Adipocyte (in vitro differentiated cells): ENCODE measurements at regions not wholly inside any gene's neighbourhood (a gene's known extent, or its start where the extent isn't known, plus 50 kb on each side); places are given as distances from the start of the nearest gene placed in this dataset.

Source experiments
- DNase-seq: peaks from one replicate; pipeline ENCODE4 v3.0.0-alpha.2; 2015; ENCODE audit warnings: low read depth
- H3K27me3 ChIP-seq: replicated peaks from 2 replicates; pipeline ENCODE4 v1.7.0; 2013; ENCODE audit warnings: mild to moderate bottlenecking, low read length, moderate library complexity; ENCODE audit not compliant: control insufficient read depth, insufficient read depth
- H3K36me3 ChIP-seq: 2 replicates; pipeline ENCODE4 v1.7.0; 2013; ENCODE audit warnings: low read length, mild to moderate bottlenecking, moderate library complexity; ENCODE audit not compliant: control insufficient read depth, insufficient read depth, severe bottlenecking
- H3K4me1 ChIP-seq: 2 replicates; pipeline ENCODE4 v1.7.0; 2013; ENCODE audit warnings: mild to moderate bottlenecking, low read length, moderate library complexity; ENCODE audit not compliant: control insufficient read depth, insufficient read depth
- H3K4me3 ChIP-seq: 2 replicates; pipeline ENCODE4 v1.7.0; 2013; ENCODE audit warnings: mild to moderate bottlenecking, low read length, moderate library complexity
- H3K9ac ChIP-seq: 2 replicates; pipeline ENCODE4 v1.7.0; 2013; ENCODE audit warnings: mild to moderate bottlenecking, low read length, moderate library complexity
- H3K9me3 ChIP-seq: 2 replicates; pipeline ENCODE4 v1.7.0; 2013; ENCODE audit warnings: mild to moderate bottlenecking, low read length, moderate library complexity; ENCODE audit not compliant: control insufficient read depth

DNA sequence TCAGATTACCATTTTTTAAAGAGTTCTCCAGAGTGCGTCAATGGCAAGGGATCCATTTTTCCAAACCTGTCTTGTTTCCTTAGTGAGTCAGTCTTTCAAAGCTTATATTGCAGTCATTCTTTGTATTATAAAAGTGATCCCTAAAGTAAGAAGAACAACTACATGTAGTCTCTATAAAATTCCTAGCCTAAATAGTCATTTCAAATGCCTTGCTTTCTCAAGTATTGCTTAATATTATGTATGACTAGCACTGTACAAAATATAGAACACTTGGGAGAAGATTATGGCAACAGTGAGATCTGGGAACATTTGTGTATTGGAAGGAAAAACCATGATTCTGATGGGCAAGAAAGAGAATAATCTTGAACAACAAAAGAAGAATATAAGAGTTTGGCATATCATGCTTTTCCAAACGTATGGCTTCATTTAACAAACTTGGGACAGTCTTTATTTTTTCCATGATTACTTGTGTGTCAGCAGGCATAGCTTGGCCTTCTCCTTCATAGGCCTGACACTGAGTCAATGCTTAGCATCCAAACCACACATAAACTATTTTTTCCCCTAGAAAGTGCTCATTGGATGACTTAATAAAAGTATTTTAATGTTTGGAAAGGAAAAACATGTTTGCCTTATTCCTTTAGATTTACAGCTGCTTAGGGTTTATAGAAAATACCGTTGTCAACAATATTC is 547.4 kb downstream of the LTN1 start:
- H3K9ac ChIP-seq: peak overlapping the region; percentile 56
- H3K4me1 ChIP-seq: peaks cover 65% of the 10 kb centered on the region
- H3K9me3 ChIP-seq: no peaks in the 10 kb centered on the region
- no peaks in the 10 kb centered on the region for H3K36me3 ChIP-seq
- peak; percentile 82 for DNase-seq
- peak overlapping the region; percentile 40 for H3K4me3 ChIP-seq
- H3K27me3 ChIP-seq: no peaks in the 10 kb centered on the region

DNA sequence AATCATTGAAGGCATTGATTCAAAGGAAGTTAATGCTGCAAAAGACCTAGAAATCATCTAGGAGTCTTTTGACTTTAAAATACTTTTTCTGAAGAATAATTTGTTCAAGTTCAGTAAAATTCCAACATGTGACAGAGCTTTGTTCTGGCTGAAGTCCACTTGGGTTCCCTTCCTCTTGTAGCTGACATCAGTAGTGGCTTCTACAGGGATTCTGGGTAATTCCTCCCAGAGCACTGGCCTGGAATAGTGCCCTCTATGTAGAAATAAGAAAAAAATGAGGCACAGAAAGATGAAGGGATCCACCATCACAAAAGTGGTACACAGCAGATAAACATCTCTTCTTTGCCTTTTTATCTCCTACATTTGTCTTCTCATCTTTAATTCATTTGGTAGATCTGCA is 548.1 kb downstream of the LTN1 start:
- Histone ChIP-seq H3K4me1 (peaks cover 72% of the 10 kb centered on the region), H3K9ac (peak overlapping the region; percentile 56), H3K4me3 (peak overlapping the region; percentile 40), H3K36me3 (no peaks in the 10 kb centered on the region), H3K27me3 (no peaks in the 10 kb centered on the region), H3K9me3 (no peaks in the 10 kb centered on the region)
- DNase-seq: peak; percentile 47

DNA sequence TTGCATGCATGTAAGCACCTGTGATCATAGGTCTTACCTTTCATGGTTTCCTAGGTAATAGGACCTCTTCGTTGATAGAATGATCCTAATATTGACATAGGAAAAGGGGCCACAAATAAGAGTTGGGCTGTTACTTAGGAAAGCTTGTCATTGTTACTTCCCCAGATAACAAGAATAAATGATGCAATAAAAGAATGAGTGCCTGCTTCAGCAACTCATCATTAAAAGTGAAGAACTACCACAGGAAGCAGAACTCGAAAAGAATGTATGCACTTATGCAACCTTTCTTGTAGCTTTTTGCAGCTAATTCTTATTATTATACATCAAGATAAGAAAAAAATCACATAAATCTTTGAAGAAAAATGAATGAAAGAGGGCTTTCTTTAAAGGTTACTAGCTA is 548.6 kb downstream of the LTN1 start:
- Histone ChIP-seq H3K9ac (peak overlapping the region; percentile 56), H3K4me1 (peaks cover 77% of the 10 kb centered on the region), H3K9me3 (no peaks in the 10 kb centered on the region), H3K4me3 (no peak overlapping the region), H3K36me3 (no peaks in the 10 kb centered on the region), H3K27me3 (no peaks in the 10 kb centered on the region)
- peak; percentile 41 for DNase-seq

DNA sequence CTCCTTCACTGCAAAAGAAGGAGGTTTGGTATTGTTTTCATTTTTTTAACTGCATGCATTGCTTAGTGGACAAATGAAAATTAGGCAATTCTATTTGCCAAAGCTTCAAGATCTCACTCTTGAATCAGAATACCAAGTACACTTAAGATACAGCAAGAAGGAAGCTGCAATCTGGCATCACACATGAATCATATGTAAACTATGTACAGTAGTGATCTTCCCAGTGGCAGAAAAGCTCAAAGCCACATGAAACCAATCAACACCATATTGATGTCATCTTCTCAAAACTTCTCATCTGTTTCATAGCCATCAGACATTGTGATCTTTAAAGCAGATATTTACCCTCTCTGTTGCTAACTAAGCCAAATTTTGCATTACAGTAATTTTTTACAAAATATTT is 550.1 kb downstream of the LTN1 start:
- H3K27me3 ChIP-seq: no peaks in the 10 kb centered on the region
- H3K4me1 ChIP-seq: peaks cover 80% of the 10 kb centered on the region
- H3K4me3 ChIP-seq: no peak overlapping the region
- DNase-seq: peak; percentile 80
- no peak overlapping the region for H3K9ac ChIP-seq
- H3K9me3 ChIP-seq: no peaks in the 10 kb centered on the region
- H3K36me3 ChIP-seq: no peaks in the 10 kb centered on the region

DNA sequence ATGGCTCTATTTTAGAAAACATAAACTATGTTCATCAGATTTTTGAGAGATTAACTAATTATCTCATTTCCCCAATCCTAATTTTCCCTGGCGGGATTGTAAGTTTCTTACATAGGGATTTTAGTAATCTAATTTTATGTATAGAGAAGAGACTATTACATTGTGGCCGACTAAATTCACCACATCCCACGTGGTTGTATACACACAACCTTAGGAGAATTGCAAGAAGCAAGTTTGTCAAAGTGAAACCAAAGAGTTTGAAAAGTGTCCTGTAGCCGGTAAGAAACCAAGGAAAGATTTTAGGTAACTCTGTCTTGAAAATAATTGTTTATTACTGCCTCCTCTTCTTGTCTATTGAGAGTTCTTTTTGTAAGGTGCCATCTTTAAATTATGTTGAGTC is 550.6 kb downstream of the LTN1 start:
- Histone ChIP-seq H3K9ac (peak overlapping the region; percentile 40), H3K4me1 (peaks cover 78% of the 10 kb centered on the region), H3K4me3 (no peak overlapping the region), H3K9me3 (no peaks in the 10 kb centered on the region), H3K27me3 (no peaks in the 10 kb centered on the region), H3K36me3 (no peaks in the 10 kb centered on the region)
- DNase-seq: no peak

DNA sequence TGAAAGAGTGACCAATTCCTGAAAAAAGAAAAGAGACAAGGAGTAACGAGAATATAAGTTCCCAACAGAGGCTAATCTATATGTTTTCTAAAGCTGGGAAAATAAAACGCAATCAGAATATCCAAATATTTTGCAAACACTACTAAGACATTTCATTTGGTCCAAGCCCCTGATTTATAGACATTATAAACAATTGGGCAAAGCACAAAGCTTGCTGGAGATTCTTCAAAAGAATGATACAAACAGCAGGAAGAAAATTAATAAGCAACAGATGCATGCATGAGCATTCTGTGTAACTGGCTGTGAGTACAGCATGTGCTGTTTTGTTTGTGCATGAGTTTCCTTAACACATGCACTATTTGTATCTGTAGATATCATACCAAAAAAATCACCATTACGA is 552.9 kb downstream of the LTN1 start:
- Histone ChIP-seq H3K36me3 (no peaks in the 10 kb centered on the region), H3K27me3 (no peaks in the 10 kb centered on the region), H3K4me1 (peaks cover 70% of the 10 kb centered on the region), H3K4me3 (peak overlapping the region; percentile 62), H3K9me3 (no peaks in the 10 kb centered on the region), H3K9ac (peak overlapping the region; percentile 79)
- DNase-seq: peak; percentile 85

DNA sequence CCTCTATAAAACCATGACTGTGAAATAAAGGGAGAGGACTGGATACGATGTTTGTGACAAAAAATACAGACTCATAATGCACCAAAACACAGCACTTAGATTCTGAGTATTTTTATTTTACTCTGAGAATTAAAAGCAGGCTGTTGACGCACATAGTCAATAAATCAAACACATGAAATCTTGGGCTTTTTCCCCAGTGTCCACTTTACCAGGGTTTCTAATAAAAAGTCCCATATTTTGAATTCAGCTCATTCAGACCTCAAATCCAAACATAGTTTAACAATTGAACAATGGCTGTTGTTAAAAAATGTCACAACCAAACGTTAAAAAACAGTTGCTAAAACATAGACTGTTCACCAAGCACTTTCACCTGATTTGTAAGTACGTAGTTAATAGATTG is 553.4 kb downstream of the LTN1 start:
- H3K4me3 ChIP-seq: peak overlapping the region; percentile 62
- no peaks in the 10 kb centered on the region for H3K36me3 ChIP-seq
- peak overlapping the region; percentile 79 for H3K9ac ChIP-seq
- DNase-seq: no peak
- no peaks in the 10 kb centered on the region for H3K27me3 ChIP-seq
- H3K9me3 ChIP-seq: no peaks in the 10 kb centered on the region
- peaks cover 64% of the 10 kb centered on the region for H3K4me1 ChIP-seq

DNA sequence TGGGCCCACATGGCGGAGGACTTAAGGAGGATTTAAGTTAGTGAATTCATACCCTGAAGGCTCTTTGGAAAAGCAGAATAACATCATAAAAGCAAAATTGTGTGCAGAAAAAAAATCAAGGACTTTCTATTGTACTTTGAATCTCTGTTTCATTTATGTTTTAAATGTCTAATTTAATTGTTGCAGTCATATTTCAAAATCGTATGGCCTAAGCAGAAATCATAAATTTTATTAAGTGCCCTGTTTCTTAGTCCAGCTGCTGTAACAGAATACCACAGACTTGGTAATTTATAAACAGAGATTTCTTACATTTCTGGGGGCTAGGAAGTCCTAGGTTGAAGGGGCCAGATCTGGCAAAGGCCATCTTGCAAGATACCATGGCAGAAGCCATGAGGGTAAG is 555.6 kb downstream of the LTN1 start:
- DNase-seq: no peak
- no peaks in the 10 kb centered on the region for H3K36me3 ChIP-seq
- no peaks in the 10 kb centered on the region for H3K9me3 ChIP-seq
- H3K27me3 ChIP-seq: no peaks in the 10 kb centered on the region
- H3K4me3 ChIP-seq: no peak overlapping the region
- no peak overlapping the region for H3K9ac ChIP-seq
- H3K4me1 ChIP-seq: peaks cover 48% of the 10 kb centered on the region

DNA sequence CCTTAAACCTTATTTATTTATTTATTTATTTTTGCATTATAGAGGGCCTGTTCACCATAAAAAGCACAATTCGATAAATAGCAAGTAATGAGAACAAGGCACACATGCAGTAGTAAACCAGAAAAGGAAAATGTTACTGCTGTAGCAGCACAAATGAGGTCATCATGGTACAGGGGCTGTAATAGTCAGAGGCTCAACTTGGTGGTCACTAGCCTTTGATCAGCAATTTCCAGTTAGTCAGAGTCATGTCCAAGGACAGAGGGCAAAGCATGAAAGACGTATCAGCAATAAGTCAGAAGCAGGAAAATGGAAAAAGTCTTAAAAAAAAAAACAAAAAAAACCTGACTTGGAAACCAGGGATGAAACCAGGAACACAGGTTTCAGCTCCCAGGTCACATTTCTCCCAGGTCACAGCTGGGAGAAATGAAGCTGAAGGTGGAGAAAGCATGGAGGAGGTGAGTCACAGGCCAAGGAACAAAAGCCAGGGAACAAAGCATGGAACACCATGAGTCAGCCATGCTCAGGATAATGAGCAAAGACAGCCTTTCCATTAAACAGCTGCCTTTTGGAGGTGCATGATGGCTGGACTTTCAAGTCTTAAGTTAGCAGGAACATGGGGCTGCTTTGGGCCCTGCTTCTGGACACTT is 556.3 kb downstream of the LTN1 start:
- DNase-seq: no peak
- H3K9me3 ChIP-seq: no peaks in the 10 kb centered on the region
- H3K4me1 ChIP-seq: peaks cover 45% of the 10 kb centered on the region
- H3K4me3 ChIP-seq: no peak overlapping the region
- no peak overlapping the region for H3K9ac ChIP-seq
- H3K27me3 ChIP-seq: no peaks in the 10 kb centered on the region
- no peaks in the 10 kb centered on the region for H3K36me3 ChIP-seq

DNA sequence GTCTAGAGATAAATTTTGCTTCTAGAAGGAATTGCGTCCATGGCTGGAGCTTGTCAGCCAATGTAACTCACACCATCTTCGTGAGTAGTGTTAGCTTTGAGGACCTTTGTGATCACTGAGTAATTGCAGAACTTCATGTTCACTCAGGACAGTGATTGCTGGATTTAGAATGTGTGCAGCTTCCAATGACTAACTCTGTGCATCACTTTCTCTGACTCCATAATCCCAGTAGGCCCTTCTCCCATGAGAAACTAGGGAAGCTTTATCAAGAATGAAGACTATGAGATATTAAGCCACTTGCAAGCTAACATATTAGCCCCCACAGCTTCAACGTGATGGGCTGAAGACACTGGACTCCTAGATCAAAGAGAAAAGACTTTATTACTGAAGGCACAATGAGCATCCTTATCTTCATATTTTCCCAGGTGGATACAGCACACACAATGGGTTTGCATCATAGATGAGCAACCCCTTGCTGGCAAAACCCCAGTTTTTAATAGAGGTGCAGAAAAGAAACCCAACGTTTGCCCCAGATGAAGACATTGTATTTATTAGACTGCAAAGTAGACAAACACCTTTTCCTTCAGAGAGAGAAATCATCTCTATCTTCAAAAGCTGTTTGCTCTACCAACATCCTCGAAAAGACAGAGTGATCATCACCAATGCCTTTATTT is 561.0 kb downstream of the LTN1 start:
- Histone ChIP-seq H3K4me1 (peaks cover 30% of the 10 kb centered on the region), H3K9ac (no peak overlapping the region)
- no peak for DNase-seq

DNA sequence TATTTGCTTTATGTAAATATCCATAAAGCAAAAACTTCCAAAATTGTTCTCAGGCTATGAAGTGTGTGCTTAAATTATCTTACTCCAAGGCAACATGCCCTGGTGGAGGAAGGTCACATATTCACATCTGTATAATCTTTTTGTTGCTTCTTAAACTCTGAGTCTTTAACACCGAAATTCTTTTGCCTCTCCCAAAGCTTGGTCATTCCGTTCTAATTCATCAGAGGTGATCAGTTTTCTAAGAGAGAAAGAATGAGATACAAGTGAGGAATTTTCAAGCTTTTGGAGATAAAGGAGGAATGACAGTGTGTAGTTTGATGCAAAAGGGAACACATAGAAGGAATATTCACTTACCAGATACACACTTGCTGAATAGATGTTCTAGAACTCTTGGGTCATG is 561.7 kb downstream of the LTN1 start:
- H3K9ac ChIP-seq: no peak overlapping the region
- no peaks in the 10 kb centered on the region for H3K9me3 ChIP-seq
- H3K4me1 ChIP-seq: peaks cover 26% of the 10 kb centered on the region
- no peak overlapping the region for H3K4me3 ChIP-seq
- no peaks in the 10 kb centered on the region for H3K27me3 ChIP-seq
- no peak for DNase-seq
- H3K36me3 ChIP-seq: no peaks in the 10 kb centered on the region

More for the DNA sequence above, 561.0 kb downstream of the LTN1 start:
- H3K9me3 ChIP-seq: no peaks in the 10 kb centered on the region
- H3K36me3 ChIP-seq: no peaks in the 10 kb centered on the region
- H3K4me3 ChIP-seq: no peak overlapping the region
- no peaks in the 10 kb centered on the region for H3K27me3 ChIP-seq
